ENCODE measurements at regions not wholly inside any gene's neighbourhood (a gene's known extent, or its start where the extent isn't known, plus 50 kb on each side); places are given as distances from the start of the nearest gene placed in this dataset.
"Not testable (repeated sequence)": the region's sequence is repeated elsewhere in the genome, so short reads cannot be mapped to it uniquely, and the experiment has no call there.

- no peak overlapping the region for H3K9ac ChIP-seq (ENCODE audit: insufficient read length, low read depth)
- no peaks in the 10 kb centered on the region for H3K27me3 ChIP-seq (ENCODE audit: insufficient read depth, insufficient read length)
- H3K36me3 ChIP-seq (ENCODE audit: insufficient read depth, insufficient read length, low read length), result no peaks in the 10 kb centered on the region
- H3K9me3 ChIP-seq (ENCODE audit: insufficient read depth, low read length), result no peaks in the 10 kb centered on the region
- peaks cover 4% of the 10 kb centered on the region for H3K4me1 ChIP-seq (ENCODE audit: insufficient read depth, insufficient read length)
- no peak for DNase-seq (ENCODE audit: low read depth, low spot score)
- no peak overlapping the region for H3K4me3 ChIP-seq (ENCODE audit: insufficient read length, low read depth)
- no peak for TF ChIP-seq YY1 (IDR thresholded peaks at IDR 0.05; ENCODE audit: insufficient read depth, insufficient read length)
These were observed 271.3 kb downstream of the CYRIA start for GRCh38 chr2:16394072-16394985.

- H3K9me3 ChIP-seq (ENCODE audit: insufficient read depth, low read length), result no peaks in the 10 kb centered on the region
- DNase-seq (ENCODE audit: low read depth, low spot score), result no peak
- H3K36me3 ChIP-seq (ENCODE audit: insufficient read depth, insufficient read length, low read length), result no peaks in the 10 kb centered on the region
- TF ChIP-seq SUZ12 (IDR thresholded peaks at IDR 0.05; ENCODE audit: extremely low read depth, insufficient read depth, insufficient read length) (no peak), ZNF274 (IDR thresholded peaks at IDR 0.05; ENCODE audit: low read depth, low read length) (no peak), YY1 (IDR thresholded peaks at IDR 0.05; ENCODE audit: insufficient read depth, insufficient read length) (no peak)
- no peak overlapping the region for H3K4me3 ChIP-seq (ENCODE audit: insufficient read length, low read depth)
- H3K27me3 ChIP-seq (ENCODE audit: insufficient read depth, insufficient read length), result no peaks in the 10 kb centered on the region
- no peak overlapping the region for H3K9ac ChIP-seq (ENCODE audit: insufficient read length, low read depth)
- peaks cover 4% of the 10 kb centered on the region for H3K4me1 ChIP-seq (ENCODE audit: insufficient read depth, insufficient read length)
These were observed 272.0 kb downstream of the CYRIA start for GRCh38 chr2:16393500-16394071.

GRCh38 chr2:16392647-16393499, 272.8 kb downstream of the CYRIA start:
- H3K36me3 ChIP-seq (ENCODE audit: insufficient read depth, insufficient read length, low read length), result no peaks in the 10 kb centered on the region
- TF ChIP-seq YY1 (IDR thresholded peaks at IDR 0.05; ENCODE audit: insufficient read depth, insufficient read length) (no peak), ZNF274 (IDR thresholded peaks at IDR 0.05; ENCODE audit: low read depth, low read length) (no peak)
- peaks cover 4% of the 10 kb centered on the region for H3K4me1 ChIP-seq (ENCODE audit: insufficient read depth, insufficient read length)
- no peak overlapping the region for H3K9ac ChIP-seq (ENCODE audit: insufficient read length, low read depth)
- H3K9me3 ChIP-seq (ENCODE audit: insufficient read depth, low read length), result no peaks in the 10 kb centered on the region
- no peak for DNase-seq (ENCODE audit: low read depth, low spot score)
- H3K27me3 ChIP-seq (ENCODE audit: insufficient read depth, insufficient read length), result no peaks in the 10 kb centered on the region
- no peak overlapping the region for H3K4me3 ChIP-seq (ENCODE audit: insufficient read length, low read depth)

GRCh38 chr2:16391986-16392385, 273.6 kb downstream of the CYRIA start:
- Histone ChIP-seq H3K4me3 (ENCODE audit: insufficient read length, low read depth) (no peak overlapping the region), H3K36me3 (ENCODE audit: insufficient read depth, insufficient read length, low read length) (no peaks in the 10 kb centered on the region), H3K4me1 (ENCODE audit: insufficient read depth, insufficient read length) (peaks cover 4% of the 10 kb centered on the region), H3K9ac (ENCODE audit: insufficient read length, low read depth) (no peak overlapping the region), H3K27me3 (ENCODE audit: insufficient read depth, insufficient read length) (no peaks in the 10 kb centered on the region), H3K9me3 (ENCODE audit: insufficient read depth, low read length) (no peaks in the 10 kb centered on the region)
- DNase-seq (ENCODE audit: low read depth, low spot score), result no peak
- TF ChIP-seq YY1 (IDR thresholded peaks at IDR 0.05; ENCODE audit: insufficient read depth, insufficient read length), result no peak
- TF ChIP-seq ZNF274 (IDR thresholded peaks at IDR 0.05; ENCODE audit: low read depth, low read length), result no peak
- TF ChIP-seq SUZ12 (IDR thresholded peaks at IDR 0.05; ENCODE audit: extremely low read depth, insufficient read depth, insufficient read length), result no peak

- no peaks in the 10 kb centered on the region for H3K27me3 ChIP-seq (ENCODE audit: insufficient read depth, insufficient read length)
- peaks cover 4% of the 10 kb centered on the region for H3K4me1 ChIP-seq (ENCODE audit: insufficient read depth, insufficient read length)
- TF ChIP-seq ZNF274 (IDR thresholded peaks at IDR 0.05; ENCODE audit: low read depth, low read length) (no peak), YY1 (IDR thresholded peaks at IDR 0.05; ENCODE audit: insufficient read depth, insufficient read length) (no peak), SUZ12 (IDR thresholded peaks at IDR 0.05; ENCODE audit: extremely low read depth, insufficient read depth, insufficient read length) (no peak)
- no peak for DNase-seq (ENCODE audit: low read depth, low spot score)
- no peaks in the 10 kb centered on the region for H3K36me3 ChIP-seq (ENCODE audit: insufficient read depth, insufficient read length, low read length)
- no peak overlapping the region for H3K9ac ChIP-seq (ENCODE audit: insufficient read length, low read depth)
- H3K9me3 ChIP-seq (ENCODE audit: insufficient read depth, low read length), result no peaks in the 10 kb centered on the region
- H3K4me3 ChIP-seq (ENCODE audit: insufficient read length, low read depth), result no peak overlapping the region
These were observed 275.1 kb downstream of the CYRIA start for GRCh38 chr2:16390561-16390960.

- TF ChIP-seq ZNF274 (IDR thresholded peaks at IDR 0.05; ENCODE audit: low read depth, low read length) (no peak), YY1 (IDR thresholded peaks at IDR 0.05; ENCODE audit: insufficient read depth, insufficient read length) (no peak)
- Histone ChIP-seq H3K4me3 (ENCODE audit: insufficient read length, low read depth) (no peak overlapping the region), H3K9ac (ENCODE audit: insufficient read length, low read depth) (no peak overlapping the region), H3K4me1 (ENCODE audit: insufficient read depth, insufficient read length) (peaks cover 4% of the 10 kb centered on the region), H3K9me3 (ENCODE audit: insufficient read depth, low read length) (no peaks in the 10 kb centered on the region), H3K27me3 (ENCODE audit: insufficient read depth, insufficient read length) (no peaks in the 10 kb centered on the region), H3K36me3 (ENCODE audit: insufficient read depth, insufficient read length, low read length) (no peaks in the 10 kb centered on the region)
- no peak for DNase-seq (ENCODE audit: low read depth, low spot score)
These were observed 276.0 kb downstream of the CYRIA start for GRCh38 chr2:16389611-16390010.

GRCh38 chr2:16388199-16388830, 277.3 kb downstream of the CYRIA start:
- H3K9ac ChIP-seq (ENCODE audit: insufficient read length, low read depth); H3K4me1 ChIP-seq (ENCODE audit: insufficient read depth, insufficient read length); H3K36me3 ChIP-seq (ENCODE audit: insufficient read depth, insufficient read length, low read length); DNase-seq (ENCODE audit: low read depth, low spot score); H3K27me3 ChIP-seq (ENCODE audit: insufficient read depth, insufficient read length); H3K4me3 ChIP-seq (ENCODE audit: insufficient read length, low read depth); H3K9me3 ChIP-seq (ENCODE audit: insufficient read depth, low read length): not testable (repeated sequence)
